ACHN (cell line): ENCODE measurements at regions not wholly inside any gene's neighbourhood (a gene's known extent, or its start where the extent isn't known, plus 50 kb on each side); places are given as distances from the start of the nearest gene placed in this dataset.

Experiments
- DNase-seq: peaks from one replicate; pipeline ENCODE4 v3.0.0-alpha.2; 2015
- in situ Hi-C: cut with HindIII; loops from 2 replicates; pipeline ENCODE4 v1.10.0; 2017; ENCODE audit warnings: low sequenced_read_pairs, low pct_ligation_motif_present, low pct_unique_long_range_greater_than_20kb

GRCh38 chr7:46011501-46011900 lies 90.4 kb upstream of the IGFBP3 start:
- in situ Hi-C loops = no loop called here
- DNase-seq = no peak

- in situ Hi-C loops = no loop called here
- no peak for DNase-seq
Observed at GRCh38 chr7:46011059-46011458, 90.0 kb upstream of the IGFBP3 start.

DNA sequence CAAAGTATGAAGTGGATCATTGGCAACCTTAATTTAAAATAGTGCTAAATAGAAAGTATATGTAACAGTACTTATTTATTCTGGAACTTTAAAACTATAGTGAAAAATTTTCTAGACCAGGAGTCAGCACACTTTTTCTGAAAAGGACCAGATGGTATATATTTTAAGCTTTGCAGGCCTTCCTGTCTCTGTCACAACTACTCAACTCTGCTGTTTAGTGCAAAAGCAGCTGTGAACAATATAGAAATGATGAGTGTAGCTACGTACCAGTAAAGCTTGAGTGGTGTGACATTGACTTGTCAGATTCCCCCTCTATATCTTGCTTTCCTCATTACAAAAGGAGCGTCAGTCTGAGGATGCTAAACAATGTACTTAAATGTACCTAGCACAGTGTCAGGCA lies 88.1 kb upstream of the IGFBP3 start:
- DNase-seq = no peak
- in situ Hi-C loops = no loop called here

DNA sequence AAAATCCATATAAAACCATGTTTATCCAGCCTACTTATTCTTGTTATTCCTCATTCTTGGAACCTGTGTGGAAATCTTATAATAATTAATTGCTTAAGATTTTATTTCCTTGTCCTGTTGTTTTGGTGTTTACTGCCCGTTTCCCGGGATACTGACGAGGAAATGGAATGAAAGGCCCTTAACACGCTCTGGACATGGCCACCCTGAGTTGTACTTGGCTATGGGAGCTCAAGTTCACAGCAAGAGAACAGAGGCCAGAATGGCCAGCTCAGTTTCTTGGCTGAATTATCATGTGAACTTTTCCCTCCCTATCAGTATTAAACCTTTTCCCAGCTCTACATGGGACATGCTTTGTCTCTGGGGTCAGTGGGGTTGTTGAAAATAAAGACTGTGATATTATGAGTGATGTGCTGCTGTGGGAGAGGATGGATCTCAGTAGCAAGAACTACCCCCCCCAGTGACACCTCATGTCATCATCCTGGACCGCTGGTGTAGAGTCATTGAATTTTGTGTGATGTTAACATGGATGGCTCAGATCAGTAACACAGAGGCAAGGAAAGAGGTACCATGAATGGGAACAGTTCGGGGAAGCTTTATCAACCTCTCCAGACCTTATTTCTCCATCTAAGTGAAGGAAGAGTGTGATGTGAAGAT lies 87.0 kb upstream of the IGFBP3 start:
- DNase-seq = no peak
- in situ Hi-C loops = no loop called here

DNA sequence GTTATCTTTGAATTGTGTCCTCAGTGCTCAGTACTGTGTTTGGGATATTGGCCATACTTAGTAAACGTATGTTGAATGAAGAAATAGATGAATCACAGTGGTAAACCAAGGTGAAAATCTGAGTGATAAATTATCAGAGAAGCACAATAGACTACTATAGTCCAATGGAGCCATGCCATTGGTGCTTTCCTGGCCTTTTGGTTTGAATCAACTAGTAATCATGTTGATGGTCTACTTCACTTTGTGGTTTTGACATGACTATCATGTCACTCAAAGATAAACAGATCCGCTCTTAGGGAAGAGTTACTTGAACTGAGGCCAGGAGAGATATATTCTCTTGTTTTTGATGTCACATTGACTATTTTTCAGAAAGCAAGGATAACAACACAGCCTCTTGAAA lies 86.1 kb upstream of the IGFBP3 start:
- DNase-seq = no peak

DNA sequence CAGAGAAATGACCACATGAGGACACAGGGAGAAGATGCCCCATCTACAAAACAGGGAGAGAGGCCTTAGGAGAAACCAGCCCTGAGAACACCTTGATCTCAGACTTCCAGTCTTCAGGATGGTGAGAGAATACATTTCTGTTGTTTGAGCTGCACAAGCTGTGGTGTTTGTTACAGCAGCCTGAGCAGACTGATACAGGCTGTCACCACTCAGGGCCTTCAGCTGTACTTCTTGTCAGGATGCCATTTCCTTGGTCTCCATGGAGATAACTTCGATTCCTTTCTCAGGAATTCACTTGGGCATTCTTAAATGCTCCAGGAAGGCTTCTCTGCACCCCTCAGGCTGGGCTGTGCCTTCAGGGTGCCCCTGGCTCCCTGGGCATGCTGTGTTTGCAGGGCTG lies 85.7 kb upstream of the IGFBP3 start:
- in situ Hi-C loops = no loop called here
- no peak for DNase-seq

More for the DNA sequence above, 86.1 kb upstream of the IGFBP3 start:
- in situ Hi-C loops = no loop called here

GRCh38 chr7:46006212-46006611 lies 85.1 kb upstream of the IGFBP3 start:
- in situ Hi-C loops = no loop called here
- DNase-seq = no peak

GRCh38 chr7:46004965-46005364 lies 83.9 kb upstream of the IGFBP3 start:
- no peak for DNase-seq
- in situ Hi-C loops = no loop called here

DNA sequence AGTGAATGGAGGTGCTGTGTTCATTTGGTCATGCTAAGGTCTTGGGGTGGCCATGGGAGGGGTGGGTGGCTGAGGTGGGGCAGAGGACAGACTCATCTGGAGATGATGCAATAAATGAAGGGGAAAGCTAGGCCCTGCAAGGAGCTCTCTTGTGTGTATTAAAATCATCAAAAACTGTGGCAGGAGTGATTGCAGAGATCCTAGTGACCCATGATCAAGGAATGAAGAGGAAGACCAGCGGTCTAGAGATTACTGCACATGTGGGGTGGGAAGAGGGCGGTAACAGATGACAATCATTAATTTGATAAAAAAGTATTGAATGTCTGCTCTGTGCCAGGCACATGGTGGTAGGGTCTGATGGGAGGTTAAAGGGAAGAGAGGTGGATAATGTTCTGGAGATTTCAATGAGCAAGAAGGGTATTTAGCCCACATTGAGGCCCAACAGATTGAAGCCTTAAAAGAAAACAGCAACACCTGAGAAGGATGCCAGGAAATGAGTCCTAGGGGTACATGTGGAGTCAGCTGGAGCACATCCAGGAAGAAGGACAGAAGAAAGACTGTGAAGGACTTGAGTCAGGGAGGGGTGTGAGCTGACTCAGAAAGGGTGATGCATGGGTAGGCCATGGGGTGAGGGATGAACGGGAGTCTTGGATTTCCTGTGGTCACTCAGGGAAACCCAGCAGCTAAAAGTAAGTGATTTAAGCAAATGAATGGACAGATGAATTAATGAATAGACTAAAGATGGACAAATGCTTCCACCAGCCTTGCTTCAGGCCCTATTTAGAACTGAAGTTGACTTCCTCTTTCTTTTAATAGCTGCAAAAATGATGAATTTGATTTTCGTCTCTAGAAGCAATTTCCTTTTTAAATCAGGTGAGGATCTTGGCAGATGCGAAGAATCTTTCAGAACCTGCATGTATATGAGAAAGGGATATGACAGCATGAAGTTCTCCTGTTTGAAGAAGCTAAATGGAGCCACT lies 83.1 kb upstream of the IGFBP3 start:
- in situ Hi-C loops = no loop called here
- peak; percentile 57 for DNase-seq

DNA sequence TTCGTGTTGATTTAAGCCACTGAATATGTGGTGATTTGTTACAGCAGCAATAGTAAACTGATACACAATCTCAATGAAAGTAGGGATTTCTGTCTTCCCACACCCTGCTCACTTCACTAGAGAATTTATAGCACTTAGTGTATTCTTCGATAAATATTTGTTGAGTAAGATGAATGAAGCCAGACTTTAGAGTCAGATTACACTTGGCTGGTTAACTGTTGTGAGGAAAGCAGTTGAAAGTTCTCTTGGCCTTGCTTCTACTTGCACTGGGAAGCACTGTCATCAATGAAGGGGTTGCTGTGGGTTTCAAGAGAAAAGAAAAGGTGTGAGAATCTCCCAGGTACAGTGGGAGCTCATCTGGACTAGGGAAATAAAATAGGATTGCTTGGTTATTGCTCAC lies 82.1 kb upstream of the IGFBP3 start:
- in situ Hi-C loops = no loop called here
- no peak for DNase-seq

- no peak for DNase-seq
- in situ Hi-C loops = no loop called here
Observed at GRCh38 chr7:46000513-46000912, 79.4 kb upstream of the IGFBP3 start.

- in situ Hi-C loops = no loop called here
- DNase-seq = no peak
Observed at GRCh38 chr7:45999541-45999940, 78.5 kb upstream of the IGFBP3 start.

DNA sequence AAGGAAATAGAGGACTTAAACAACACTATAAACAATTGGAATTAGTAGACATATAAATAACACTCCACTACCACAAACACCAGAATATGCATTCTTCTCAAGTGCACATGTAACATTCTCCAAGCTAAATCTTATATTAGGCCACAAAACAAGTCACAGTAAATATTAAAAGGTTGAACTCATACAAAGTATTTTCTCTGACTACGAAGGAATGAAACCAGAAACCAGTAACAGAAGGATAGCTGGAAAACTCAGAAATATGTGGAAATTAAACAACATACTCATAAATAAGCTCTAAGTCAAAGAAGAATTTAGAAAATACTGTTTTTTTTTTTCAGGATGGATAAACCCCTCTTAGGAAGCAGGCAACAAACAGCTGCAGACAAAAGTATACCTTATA lies 77.4 kb upstream of the IGFBP3 start:
- in situ Hi-C loops = no loop called here
- DNase-seq = no peak

DNA sequence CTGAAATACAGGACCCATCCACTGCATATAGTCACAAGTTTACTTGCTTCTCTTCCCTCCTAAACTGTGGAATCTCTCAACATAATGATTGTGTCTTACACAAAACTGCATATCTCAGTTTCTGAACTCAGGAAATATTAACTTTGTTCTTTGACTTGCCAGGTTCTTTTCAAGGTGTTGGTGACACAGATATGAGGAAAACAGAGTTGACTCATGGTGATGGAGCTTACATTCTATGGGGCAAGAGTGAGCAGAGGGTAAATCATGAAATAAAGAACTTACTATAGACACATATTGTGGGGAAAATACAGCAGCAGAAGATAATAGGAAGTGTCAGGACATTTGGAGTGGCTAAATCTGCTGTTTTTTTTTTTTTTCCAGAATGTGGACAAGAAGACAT lies 72.5 kb upstream of the IGFBP3 start:
- in situ Hi-C loops = no loop called here
- DNase-seq = no peak

DNA sequence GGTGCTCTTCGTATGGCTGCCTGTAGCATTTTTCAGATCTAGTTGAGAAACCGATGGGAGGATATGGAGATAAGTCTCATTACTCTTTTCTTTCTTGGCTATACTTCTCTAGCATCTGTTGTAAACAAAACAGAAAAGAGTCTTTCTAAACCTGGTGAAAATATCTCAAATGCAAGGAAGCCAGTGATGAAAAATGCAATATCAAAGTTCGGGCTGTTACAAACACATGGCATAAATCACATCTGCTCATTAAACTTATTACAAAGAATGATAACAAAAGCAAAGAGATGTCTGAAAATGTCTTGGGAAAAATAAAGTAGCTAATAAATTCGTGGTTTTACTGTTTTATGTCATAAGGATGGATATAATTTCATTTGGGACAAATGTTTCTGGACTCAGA lies 71.8 kb upstream of the IGFBP3 start:
- no peak for DNase-seq
- in situ Hi-C loops = no loop called here

DNA sequence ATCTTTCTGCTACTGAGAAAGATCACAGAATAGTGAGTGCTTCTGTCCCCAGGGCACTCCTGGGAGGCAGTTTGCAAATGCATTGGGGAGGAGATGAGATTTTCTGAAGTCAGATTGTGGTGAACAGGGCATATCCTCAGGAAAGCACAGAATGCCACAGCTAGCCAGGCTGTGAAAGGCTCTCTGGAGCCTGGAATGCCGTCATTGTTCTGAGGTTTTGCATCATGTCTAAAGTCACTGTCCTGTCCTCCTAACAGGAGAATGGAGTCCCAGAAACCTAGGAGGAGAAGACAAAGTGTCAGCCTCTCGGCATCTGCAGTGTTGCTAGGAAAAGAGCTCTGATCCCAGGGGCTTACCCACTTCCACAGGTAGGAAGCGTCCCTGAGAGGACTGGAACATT lies 69.2 kb upstream of the IGFBP3 start:
- in situ Hi-C loops = no loop called here
- no peak for DNase-seq

GRCh38 chr7:45988405-45989057 lies 67.5 kb upstream of the IGFBP3 start:
- in situ Hi-C loops = no loop called here
- no peak for DNase-seq

- in situ Hi-C loops = no loop called here
- DNase-seq = no peak
Observed at GRCh38 chr7:45987521-45988290, 66.6 kb upstream of the IGFBP3 start.
